Breast epithelium (tissue), 3 donors: ENCODE measurements at regions not wholly inside any gene's neighbourhood (a gene's known extent, or its start where the extent isn't known, plus 50 kb on each side); places are given as distances from the start of the nearest gene placed in this dataset.

Experiments
- CTCF ChIP-seq, 3 donors: fragments of 450-650 bp; IDR thresholded peaks; one replicate each; pipeline ENCODE4 v1.5.1; 2016 to 2017; ENCODE audit warnings: antibody characterized with exemption in 3 of 3, mild to moderate bottlenecking in 3 of 3, moderate library complexity in 3 of 3
- POLR2A ChIP-seq: fragments of 450-650 bp; IDR thresholded peaks from one replicate; pipeline ENCODE4 v1.6.1; 2016; ENCODE audit warnings: antibody characterized with exemption, mild to moderate bottlenecking, moderate library complexity
- POLR2AphosphoS5 ChIP-seq, 3 donors: sonication (generic); formaldehyde crosslinking; IDR thresholded peaks; one replicate each; pipeline ENCODE4 v1.6.1; 2017; ENCODE audit warnings: antibody characterized with exemption in 3 of 3

DNA sequence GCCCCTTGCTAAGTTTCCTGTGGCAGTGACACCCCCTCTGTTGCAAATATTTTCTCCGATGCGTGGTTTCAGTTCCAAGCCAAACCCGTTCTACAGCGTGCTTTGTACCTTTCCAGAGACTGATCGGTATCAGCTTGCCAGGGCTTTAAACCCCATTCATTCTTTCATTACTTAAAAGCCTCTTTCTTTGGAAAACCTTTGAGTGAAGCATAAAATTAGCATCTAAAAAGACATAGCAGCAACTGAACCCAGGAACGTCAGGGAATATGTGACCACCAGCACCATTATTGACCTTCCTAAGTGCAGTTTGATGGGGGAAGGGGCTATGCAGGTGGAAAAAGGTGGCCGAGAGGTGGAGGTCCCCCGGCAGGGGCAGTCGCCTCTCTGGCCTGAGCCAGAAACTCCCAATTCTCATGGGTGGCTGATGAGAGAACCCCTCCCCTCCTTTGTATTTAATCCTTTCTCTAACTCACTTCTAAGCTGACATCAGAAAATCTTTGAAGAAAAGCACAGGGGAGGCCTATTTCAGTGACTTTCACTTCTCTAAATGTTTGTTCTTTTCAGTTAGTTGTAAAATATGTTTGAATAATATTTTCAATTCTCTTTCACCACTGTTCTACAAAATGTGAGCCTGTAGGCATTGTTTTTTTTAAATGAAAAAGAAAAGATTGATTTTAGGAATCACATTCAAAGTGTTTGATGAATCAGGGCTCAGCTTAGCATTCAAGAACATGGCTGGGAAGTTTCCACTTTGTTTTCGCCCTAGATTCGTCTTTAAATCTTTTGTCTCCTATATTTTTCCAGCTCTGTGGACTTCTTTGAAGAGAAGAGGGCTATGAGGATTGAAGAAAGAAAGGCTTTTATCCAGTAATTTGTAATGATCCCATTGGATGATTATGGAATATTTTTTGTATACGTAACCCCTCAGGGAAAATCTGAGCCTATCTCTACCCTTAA lies 89.2 kb downstream of the RSPH3 start:
- TF ChIP-seq CTCF (IDR thresholded peaks at IDR 0.05) (no peak), POLR2A (no peak), POLR2AphosphoS5 (IDR thresholded peaks at IDR 0.05) (no peak)
